Activated CD4-positive, alpha-beta T cell treated with anti-CD3 and anti-CD28 coated beads, Interleukin-2, amount 50 U/mL, for 1 hour (primary cell): ENCODE measurements at regions not wholly inside any gene's neighbourhood (a gene's known extent, or its start where the extent isn't known, plus 50 kb on each side); places are given as distances from the start of the nearest gene placed in this dataset.
"Not testable (repeated sequence)": the region's sequence is repeated elsewhere in the genome, so short reads cannot be mapped to it uniquely, and the experiment has no call there.

ENCODE experiments used
- DNase-seq: peaks from one replicate; pipeline ENCODE4 v3.0.0-alpha.2; 2020

GRCh38 chr13:58949646-58950045, 1214.1 kb downstream of the DIAPH3 start:
- DNase-seq = no peak

GRCh38 chr13:58950911-58951310, 1212.8 kb downstream of the DIAPH3 start:
- DNase-seq = no peak

GRCh38 chr13:58953638-58954037, 1210.1 kb downstream of the DIAPH3 start:
- no peak for DNase-seq

GRCh38 chr13:58955546-58956385, 1208.0 kb downstream of the DIAPH3 start:
- no peak for DNase-seq

- DNase-seq = not testable (repeated sequence)
Observed at GRCh38 chr13:58958097-58958496, 1205.6 kb downstream of the DIAPH3 start.

GRCh38 chr13:58960888-58961287, 1202.8 kb downstream of the DIAPH3 start:
- DNase-seq = no peak

- no peak for DNase-seq
Observed at GRCh38 chr13:58963321-58963720, 1200.4 kb downstream of the DIAPH3 start.

GRCh38 chr13:58964048-58964447, 1199.7 kb downstream of the DIAPH3 start:
- no peak for DNase-seq

GRCh38 chr13:58977085-58977484, 1186.6 kb downstream of the DIAPH3 start:
- DNase-seq = no peak

GRCh38 chr13:58978331-58978730, 1185.4 kb downstream of the DIAPH3 start:
- DNase-seq = no peak

GRCh38 chr13:58979851-58980250, 1183.9 kb downstream of the DIAPH3 start:
- DNase-seq = no peak

GRCh38 chr13:58985845-58986244, 1177.9 kb downstream of the DIAPH3 start:
- DNase-seq = no peak

GRCh38 chr13:58989556-58989955, 1174.2 kb downstream of the DIAPH3 start:
- no peak for DNase-seq

- DNase-seq = no peak
Observed at GRCh38 chr13:58991826-58992477, 1171.8 kb downstream of the DIAPH3 start.

- DNase-seq = no peak
Observed at GRCh38 chr13:58992478-58993042, 1171.2 kb downstream of the DIAPH3 start.

GRCh38 chr13:58994077-58994476, 1169.7 kb downstream of the DIAPH3 start:
- no peak for DNase-seq

- no peak for DNase-seq
Observed at GRCh38 chr13:58994777-58995176, 1169.0 kb downstream of the DIAPH3 start.

GRCh38 chr13:58998716-58999115, 1165.0 kb downstream of the DIAPH3 start:
- DNase-seq = no peak

GRCh38 chr13:58999851-59000250, 1163.9 kb downstream of the DIAPH3 start:
- DNase-seq = no peak

GRCh38 chr13:59000770-59001169, 1163.0 kb downstream of the DIAPH3 start:
- DNase-seq = no peak

GRCh38 chr13:59012731-59013130, 1151.0 kb downstream of the DIAPH3 start:
- no peak for DNase-seq

- no peak for DNase-seq
Observed at GRCh38 chr13:59016250-59016649, 1147.5 kb downstream of the DIAPH3 start.

GRCh38 chr13:59024434-59024833, 1139.3 kb downstream of the DIAPH3 start:
- no peak for DNase-seq

- DNase-seq = no peak
Observed at GRCh38 chr13:59034198-59034597, 1129.5 kb downstream of the DIAPH3 start.
